ENCODE measurements at regions not wholly inside any gene's neighbourhood (a gene's known extent, or its start where the extent isn't known, plus 50 kb on each side); places are given as distances from the start of the nearest gene placed in this dataset.
"Not testable (repeated sequence)": the region's sequence is repeated elsewhere in the genome, so short reads cannot be mapped to it uniquely, and the experiment has no call there.

DNA sequence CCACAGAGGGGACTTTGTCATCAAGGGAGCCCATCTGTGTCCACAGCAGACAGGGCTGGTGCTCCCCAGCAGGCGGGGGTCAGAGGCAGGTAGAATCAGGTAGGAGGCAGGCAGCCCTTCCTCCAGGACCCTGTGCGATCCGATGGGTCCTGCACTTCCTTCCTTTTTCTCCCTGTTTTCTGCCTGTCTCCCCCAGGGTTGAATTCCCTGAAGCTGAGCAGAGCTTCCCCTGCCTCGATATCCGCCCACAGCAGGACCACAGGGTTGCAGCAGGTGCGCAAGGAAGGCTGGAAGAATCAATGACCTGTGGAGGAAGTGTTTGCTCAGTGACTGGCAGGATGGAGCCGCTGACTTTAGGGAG is 69.2 kb downstream of the MRPL36 start:
- no peak for DNase-seq

DNA sequence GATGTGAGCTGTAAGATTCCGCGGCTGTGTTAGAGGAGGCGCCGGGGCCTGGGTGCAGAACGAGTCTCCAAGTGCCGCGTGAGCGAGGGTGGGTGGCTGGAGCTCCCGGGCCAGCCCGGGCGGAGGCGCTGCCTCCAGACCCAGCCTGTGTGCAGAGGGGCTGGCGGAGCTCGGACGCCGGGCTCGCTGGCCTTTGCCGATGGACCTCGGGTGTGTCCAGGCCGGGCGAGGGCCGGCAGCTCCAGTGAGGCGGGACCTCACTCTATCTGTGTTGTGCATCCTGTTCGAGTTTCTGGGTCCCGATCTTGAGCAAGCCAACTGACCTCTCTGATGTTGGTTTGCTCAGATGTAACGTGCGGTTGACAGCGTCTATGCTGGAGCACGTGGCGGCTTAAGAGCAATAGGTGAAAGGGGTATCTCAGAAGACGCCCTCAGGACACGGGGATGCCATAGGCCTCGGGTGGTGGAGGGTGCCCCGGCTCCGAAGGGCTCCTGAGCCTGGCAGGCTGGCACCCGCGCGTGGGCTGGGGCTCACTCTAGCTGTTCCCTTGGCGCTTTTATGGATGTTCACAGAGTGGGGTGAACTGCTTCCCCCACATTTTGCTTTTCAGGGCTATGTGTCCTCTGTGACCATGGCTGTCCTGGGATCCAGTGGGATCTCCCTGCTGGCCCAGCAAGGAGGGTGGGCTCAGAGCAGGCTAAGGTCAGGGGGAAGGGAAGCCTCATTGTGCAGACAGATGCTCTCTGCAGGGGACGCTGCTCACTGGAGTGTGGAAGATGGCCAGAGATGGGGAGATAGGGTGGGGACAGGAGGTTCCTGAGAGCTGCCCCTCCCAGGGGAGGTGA is 69.8 kb downstream of the MRPL36 start:
- DNase-seq: no peak

DNA sequence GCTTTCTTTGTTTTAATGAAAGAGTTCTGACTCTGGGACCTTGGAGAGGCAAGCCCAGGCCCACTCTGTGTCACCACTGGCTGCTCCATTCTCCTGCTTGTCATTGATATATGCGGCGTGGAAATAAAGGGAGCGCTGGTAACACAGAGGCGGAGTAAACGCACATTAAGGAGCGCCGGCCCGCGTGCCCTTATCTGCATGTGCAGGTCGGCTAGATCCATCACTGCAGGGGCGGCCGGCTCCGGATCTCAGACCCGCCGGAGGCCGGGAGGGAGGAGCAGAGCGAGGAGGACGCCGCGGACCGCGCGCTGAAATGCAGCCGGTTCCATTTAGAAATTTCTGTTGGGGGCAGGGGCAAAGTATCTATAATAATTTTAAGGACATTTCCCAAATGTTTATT is 70.8 kb downstream of the MRPL36 start:
- no peak for DNase-seq

DNA sequence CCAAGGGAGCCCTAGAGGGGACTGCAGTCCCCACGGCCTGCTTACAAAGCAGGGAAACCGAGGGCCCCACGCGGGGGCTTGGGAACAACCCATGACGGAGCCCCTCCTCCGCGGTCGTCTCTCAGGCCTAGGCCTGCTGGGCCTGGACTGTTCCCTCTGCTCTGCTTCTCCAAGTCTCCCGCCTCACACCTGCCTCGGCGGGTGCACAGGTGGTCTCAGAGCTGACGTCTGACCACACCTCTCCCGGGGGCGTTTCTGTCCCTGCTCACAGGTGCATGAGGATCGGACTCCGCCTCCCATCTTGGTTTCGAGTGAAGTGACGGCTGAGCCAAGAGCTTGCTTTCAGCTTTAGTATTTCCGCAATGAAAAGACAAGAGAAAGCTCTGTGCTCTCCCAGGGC is 72.1 kb downstream of the MRPL36 start:
- DNase-seq: no peak

DNA sequence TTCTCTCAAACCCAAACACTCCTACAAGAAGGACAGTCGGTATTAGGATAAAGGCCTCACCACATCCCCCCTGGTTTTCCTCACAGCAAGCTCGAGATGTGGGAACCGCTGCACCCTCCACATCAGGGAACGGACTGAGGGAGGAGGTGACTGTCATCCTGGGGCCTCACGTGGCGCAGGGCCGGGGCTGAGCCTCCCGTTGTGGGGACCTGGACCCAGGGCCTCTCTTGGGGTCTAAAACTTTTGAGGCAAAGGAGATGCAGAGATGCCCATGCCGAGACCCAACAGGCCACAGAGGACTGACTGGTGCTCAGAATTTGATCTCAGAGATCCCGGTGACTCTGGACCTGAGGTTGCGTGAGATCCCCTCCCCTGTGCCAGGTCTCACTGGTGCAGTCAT is 72.7 kb downstream of the MRPL36 start:
- no peak for DNase-seq

DNA sequence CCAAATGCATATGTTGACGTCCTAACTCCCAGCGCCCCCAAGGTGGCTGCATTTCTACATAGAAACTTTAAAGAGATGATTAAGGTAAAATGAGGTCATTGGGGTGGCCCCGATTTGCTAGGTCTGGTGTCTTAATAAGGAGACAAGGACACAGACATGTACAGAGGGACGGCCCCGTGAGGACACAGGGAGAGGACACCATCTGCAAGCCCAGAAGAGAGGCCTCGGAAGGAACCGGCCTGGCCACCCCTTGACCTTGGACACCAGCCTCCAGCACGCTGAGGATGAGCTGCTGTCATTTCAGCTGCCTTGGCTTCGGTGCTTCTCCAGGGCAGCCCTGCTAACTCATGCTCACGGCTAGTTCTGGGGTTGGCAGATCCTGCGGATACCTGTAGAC is 73.2 kb downstream of the MRPL36 start:
- no peak for DNase-seq

DNA sequence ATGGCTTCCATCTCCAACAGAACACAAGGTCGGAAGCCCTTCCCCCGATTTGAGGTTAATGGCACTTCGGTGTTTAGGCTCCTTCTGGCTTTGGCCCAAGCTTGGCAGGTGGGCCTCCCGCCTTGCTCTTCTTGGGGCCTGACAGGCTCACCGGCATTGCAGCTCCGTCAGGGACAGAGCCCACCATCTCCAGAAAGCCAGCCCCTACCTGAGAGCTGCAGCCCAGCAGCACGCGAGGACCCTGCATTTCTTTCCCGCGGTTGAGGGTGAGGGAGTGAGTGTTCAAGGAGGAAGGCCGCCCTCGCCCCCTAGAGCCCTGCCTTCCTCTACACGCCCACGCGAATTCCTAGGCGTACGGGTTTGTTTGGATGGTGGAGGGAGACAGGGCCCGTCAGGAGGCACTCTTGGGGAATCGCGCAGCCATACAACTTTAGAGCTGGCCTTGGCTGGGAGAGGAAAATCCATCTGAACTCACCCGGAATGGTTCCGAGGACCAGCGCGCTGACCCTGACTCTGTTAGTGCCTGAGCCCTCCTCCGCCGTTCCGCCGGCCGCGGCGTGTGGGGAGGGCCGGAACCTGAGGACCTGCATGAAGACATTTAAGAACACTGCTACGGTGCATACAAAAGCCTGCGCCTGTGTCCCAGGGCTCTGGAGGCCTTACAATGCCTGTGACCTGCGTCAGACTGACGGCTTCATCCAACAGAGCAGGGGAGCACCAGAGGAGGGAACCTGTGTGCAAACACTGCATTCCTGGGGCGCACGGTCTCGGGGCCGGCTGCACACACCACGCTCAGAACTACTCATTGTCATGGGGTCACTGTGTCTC is 73.8 kb downstream of the MRPL36 start:
- no peak for DNase-seq

DNA sequence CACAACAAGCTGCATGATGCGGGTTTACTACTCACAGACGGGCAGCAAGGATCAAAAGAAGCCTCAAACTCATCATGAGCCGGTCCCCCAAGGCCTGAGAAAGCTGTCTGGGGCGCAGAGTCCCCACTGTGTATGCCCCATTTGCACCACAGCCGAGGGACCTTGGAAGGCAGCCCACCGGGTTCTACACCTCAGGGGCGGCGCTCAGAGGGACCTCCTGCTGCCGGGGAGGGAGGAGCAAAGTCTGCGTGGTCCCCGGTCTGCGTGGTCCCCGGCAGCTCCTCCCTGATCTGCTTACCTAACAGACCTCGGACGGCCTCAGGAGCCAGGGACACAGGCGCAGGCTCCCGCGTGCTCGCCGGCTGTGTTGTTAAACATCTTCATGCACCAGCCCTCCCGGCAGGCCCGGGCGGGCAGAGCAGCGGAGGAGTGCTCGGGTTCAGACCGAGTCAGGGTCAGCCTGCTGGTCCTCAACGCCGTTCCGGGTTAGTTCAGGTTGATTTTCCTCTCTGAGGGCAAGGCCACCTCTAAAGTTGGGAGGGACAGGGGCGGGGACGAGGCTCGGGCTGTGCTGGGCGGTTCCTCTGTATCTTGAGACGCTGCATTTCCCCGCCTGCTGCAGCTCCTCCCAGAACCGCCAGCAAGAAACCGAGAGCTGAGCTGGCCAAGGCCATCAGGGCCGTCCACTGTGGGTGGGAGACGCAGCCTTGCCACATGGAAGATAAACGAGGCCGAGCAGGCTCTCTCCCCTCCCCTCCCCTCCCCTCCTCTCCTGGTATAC is 74.6 kb downstream of the MRPL36 start:
- no peak for DNase-seq

DNA sequence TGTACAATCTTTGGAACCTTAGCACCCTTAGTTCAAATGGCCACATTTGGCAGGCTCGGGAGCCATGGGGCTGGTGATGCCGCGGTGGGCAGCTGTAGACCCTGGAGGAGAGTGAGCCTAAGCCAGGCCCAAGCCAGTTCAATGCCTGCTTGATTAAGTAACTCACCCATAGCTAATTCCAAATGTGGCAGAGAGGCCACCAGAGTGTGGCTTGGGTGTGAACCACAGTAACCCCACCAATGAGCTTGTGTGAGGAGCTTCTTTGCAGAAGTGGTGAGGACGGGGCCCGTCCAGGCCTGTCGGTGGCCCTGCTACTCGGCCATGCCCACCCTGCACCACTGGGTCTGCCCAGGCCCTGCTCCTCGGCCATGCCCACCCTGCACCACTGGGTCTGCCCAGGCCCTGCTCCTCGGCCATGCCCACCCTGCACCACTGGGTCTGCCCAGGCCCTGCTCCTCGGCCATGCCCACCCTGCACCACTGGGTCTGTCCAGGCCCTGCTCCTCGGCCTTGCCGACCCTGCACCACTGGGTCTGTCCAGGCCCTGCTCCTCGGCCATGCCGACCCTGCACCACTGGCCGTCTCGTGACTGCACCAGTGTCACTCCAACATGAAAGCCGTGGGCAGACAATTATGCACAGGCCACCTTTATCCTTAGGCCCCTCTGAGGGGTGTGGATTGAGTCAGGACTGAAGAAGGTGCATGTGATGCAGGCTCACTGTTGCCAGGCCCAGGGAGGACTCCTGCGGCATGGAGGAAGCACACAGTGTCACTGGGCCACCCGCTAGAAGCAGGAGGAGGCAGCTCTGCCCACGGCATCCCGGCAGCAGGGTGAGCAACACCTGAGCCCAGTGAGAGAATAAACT is 75.4 kb downstream of the MRPL36 start:
- DNase-seq: no peak

DNA sequence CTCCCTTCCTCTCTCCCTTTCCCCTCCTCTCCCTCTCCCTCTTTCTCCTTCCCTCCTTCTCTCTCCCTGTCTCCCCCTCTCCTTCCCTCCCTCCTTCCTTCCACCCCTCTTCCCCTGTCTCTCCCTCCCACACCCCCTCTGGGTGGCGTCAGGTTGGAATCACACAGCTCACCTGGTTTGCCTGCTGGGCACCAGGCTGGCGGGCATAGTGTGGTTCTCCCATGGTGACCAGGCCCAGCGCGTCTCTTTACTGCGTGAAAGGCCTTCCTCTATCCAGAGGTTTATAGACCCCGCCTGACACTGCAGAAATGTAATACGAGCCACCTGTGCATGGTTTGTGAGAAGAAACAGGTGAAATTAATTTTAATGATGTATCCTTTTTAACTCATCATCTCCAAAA is 76.2 kb downstream of the MRPL36 start:
- no peak for DNase-seq

DNA sequence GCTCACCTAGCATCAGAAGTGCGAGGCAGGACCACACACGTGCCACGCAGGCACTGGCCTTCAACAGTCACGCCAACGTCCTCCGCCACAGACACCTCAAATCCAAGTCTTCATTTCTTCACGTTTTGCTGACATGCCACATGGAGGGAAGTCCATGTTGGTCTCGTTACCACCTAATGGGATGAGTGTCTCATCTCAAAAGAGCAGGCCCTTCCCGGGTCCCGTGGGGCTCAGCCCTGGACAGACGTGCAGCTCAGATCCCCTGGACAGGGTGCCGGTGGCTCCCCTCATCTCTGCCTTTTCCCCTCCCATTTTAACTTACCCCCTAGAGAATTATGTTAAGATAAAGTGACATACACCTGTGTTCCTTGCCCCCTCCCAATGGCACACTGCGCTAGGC is 76.8 kb downstream of the MRPL36 start:
- DNase-seq: no peak

DNA sequence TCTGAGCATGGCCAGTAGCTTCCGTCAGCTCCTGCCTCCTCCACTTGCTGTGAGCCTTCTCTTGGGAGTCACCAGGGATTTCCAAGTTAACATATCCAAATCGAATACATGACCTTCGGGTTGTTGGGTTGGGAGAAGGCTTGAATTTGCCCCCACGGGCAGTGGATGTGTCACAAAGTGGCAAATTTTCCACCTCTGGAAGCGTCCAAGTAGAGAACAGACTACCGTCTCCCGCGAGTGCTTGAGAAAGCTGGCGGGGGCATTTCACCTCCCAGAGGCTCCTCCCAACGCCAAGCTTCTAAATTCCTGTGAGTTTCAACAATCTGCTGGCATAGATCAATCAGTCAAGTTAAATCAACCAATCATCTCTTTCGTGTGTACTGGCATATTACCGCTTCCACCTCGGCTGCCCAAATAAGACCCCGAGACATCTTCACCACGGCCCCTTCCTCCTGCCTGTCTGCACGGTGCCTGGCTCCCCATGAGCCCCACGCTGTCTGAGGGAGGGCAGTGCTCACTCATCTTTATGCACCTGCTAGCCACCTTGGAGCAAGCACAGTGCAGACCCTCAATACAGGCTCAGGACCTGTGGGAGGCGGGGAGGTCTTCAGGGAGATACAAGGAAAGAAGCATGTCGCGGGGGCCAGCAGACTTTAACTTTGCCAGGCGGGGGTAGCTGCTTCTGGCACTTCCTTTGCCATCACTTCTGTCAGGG is 79.1 kb downstream of the MRPL36 start:
- no peak for DNase-seq

DNA sequence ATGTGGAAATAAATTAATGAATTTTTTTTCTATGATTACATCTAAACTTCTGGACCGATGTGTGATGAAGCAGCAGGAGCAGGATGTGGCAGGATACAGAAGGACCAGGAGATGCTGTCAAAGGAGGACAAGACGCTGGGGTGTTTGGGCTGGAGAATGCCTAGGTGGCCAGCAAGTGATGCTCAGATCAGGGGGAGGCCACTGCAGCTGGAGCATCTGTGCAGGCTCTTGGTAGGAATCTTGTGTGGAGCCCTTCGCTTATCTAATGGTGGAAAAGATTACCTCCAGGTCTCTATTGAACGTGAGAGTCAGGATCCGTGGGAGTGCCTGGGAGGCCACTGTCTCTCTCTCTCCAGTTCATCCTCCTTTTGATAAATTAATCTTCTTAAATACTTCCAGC is 79.8 kb downstream of the MRPL36 start:
- DNase-seq: no peak

DNA sequence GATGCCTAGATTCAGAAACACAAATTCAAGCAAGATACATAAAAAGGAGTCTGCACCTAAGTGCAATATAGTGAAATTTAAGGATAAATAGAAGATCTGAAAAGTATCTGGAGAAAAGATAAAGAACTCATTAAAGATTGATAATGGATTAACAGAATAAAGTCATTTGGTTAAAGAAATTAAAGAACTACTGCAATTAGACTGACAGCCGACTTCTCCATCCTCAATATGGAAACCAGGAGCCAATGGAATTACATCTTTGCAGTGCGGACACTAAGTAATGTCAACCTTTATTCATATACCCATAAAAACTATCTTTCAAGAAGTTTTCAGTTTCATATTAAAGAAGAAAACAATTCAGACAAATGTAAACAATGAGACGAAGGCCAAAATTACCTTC is 81.0 kb downstream of the MRPL36 start:
- no peak for DNase-seq

DNA sequence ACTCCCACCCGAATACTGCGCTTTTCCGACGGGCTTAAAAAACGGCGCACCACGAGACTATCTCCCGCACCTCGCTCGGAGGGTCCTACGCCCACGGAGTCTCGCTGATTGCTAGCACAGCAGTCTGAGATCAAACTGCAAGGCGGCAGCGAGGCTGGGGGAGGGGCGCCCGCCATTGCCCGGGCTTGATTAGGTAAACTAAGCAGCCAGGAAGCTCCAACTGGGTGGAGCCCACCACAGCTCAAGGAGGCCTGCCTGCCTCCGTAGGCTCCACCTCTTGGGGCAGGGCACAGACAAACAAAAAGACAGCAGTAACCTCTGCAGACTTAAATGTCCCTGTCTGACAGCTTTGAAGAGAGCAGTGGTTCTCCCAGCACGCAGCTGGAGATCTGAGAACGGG is 89.5 kb downstream of the MRPL36 start:
- not testable (repeated sequence) for DNase-seq

DNA sequence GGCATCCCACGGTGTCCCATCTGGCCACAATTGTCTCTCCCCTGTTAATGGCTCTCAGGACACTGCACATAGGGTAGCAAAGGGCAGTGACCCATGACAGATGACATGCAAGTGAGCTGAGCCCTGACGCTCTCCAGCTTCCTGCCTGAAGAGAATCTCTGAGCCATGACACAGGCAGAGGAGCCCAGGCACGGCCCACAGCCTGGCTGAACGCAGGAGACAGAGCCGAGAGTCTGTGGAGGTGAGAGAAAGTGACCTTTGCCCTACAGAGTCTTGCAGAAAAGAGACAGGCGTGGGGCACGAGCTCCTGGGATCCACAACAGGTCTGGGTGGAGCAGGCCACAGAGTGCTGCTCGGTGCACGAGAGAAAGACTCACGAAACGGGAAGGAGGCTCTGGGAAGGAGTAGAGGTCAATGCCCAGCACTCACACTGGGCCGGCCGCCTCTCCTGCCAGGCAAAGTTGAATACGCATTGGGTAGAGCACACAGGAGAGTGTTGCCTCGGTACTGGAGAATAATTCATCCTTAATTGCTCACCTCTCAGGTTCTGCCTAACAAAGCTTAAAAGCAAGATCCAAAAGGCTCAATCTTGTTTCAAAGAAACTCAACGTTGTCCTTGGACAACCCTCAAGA is 90.3 kb downstream of the MRPL36 start:
- DNase-seq: no peak

DNA sequence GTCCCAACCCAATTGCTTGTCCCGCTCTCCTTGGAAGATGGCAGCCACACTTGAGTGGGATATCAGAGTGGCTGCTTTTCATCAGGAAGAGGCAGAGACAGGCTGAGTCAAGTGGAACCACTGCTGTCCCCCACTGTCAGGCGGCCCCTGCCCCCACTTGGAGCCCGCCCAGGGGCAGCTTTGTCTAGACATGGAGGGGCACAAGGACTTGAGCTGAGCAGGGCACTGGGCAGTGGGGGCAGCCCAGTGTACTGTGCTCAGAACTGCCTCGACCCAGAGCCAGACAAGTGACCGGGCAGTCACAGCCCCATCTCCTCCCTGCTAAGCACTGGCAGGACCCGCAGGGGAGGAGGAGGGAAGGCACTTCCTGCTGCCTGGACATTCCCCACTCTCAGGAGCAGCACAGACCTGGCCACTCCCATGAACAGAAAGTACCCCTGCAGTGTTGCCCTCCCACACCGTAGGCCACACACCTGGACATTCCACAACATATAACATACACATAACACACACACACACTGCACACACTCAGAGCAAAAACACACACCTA is 91.0 kb downstream of the MRPL36 start:
- DNase-seq: no peak

DNA sequence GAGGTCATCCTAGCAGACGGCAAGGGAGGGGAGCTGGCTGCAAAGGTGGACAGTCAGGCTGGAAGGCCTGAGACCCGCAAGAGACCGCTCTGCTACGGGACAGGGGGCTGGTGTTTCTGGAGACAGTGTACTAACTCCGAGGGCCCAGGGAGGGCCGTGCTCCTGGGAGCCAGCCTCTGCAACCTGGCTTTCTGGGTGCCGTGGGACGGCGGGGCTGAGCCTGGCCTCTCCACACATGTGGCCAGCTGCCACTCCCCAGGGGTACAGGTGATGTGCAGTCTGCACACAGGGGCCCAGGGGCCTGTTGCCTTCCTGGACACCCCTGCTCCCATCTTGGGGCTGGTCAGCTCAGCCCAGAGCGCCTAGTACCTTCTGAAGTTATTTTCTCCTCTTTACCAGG is 92.2 kb downstream of the MRPL36 start:
- no peak for DNase-seq

DNA sequence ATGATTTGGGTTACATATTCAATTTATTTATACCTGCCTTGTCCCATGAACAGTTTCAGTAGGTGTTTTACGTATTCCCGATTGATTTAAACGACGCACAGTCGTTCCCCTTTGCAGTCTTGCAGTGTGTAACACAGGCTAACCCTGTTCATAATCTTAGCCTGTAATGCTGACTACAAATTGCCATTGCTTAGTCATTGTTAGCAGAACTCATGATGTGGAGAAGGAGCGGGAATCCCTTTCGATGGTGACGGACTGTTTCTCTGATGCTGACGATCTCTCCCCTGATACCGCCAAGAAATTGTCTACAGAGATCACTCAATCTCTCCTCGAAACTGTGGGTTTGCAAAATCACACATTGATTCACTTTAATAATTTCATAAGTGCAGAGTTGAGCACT is 93.2 kb downstream of the MRPL36 start:
- DNase-seq: no peak

DNA sequence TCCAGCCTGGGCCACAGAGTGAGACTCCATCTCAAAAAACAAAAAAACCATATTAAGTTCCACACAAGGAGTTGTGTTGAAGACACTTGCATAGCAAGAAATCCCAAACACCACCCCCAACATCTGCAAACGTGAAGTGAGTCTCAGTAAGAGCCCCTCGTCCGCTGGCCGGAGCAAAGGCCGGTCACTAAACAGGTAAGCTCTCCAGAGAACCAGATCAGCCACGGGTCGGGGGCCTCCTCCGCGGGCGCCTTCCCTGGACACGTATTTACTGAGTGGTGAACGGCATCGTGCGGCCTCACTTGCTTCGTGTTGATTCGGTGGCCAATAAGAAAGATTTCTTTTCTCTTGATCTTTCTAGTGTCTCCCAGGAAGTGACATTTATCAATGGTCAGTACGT is 93.6 kb downstream of the MRPL36 start:
- no peak for DNase-seq

DNA sequence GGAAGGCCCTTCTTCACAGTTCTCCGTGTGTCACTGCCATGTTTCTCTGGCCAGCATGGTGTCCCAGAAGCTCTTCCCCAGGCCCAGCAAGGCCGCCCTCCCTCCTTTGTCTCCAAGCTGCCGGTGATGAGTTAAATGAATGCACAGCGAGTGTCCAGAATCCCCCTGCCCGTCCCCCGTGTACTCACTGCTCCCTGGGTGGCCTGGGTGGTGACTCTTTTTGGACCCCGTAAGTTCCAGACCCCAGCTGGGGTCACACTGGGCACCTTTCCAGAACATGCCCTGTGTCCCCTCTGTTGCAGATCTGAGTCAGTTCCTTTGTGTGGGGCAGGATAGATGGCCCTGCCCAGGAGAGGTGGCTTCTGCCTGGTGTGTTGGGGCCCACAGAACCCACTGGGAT is 95.0 kb downstream of the MRPL36 start:
- no peak for DNase-seq

All from NCI-H774 (cell line).